Smooth muscle cell (in vitro differentiated cells): ENCODE measurements at regions not wholly inside any gene's neighbourhood (a gene's known extent, or its start where the extent isn't known, plus 50 kb on each side); places are given as distances from the start of the nearest gene placed in this dataset.

ENCODE experiments used
- DNase-seq: peaks from one replicate; lab custom pipeline; 2025; ENCODE audit not compliant: unreplicated experiment; lab: John Stamatoyannopoulos, UW
- H2AFZ ChIP-seq: fragments of 200-600 bp; sonication (generic); 2 replicates; pipeline ENCODE4 v1.6.0; 2016; ENCODE audit warnings: antibody characterized with exemption, low read depth, mild to moderate bottlenecking
- H3F3A ChIP-seq: fragments of 200-600 bp; sonication (generic); 2 replicates; pipeline ENCODE4 v1.6.0; 2017; ENCODE audit warnings: antibody characterized with exemption, low read depth
- H3K27ac ChIP-seq: fragments of 200-600 bp; sonication (generic); 2 replicates; pipeline ENCODE4 v1.5.1; 2016; ENCODE audit warnings: low read depth, mild to moderate bottlenecking
- H3K27me3 ChIP-seq: fragments of 200-600 bp; sonication (generic); 2 replicates; pipeline ENCODE4 v1.6.1; 2016; ENCODE audit warnings: low read depth, mild to moderate bottlenecking
- H3K36me3 ChIP-seq: fragments of 200-600 bp; sonication (generic); 2 replicates; pipeline ENCODE4 v1.5.1; 2016; ENCODE audit warnings: low read depth
- H3K4me1 ChIP-seq: fragments of 200-600 bp; sonication (generic); 2 replicates; pipeline ENCODE4 v1.5.1; 2016; ENCODE audit warnings: low read depth
- H3K4me2 ChIP-seq: fragments of 200-600 bp; sonication (generic); 2 replicates; pipeline ENCODE4 v1.6.0; 2016; ENCODE audit warnings: mild to moderate bottlenecking
- H3K4me3 ChIP-seq: fragments of 200-600 bp; sonication (generic); 2 replicates; pipeline ENCODE4 v1.5.1; 2016; ENCODE audit warnings: mild to moderate bottlenecking
- H3K79me2 ChIP-seq: fragments of 200-600 bp; sonication (generic); 2 replicates; pipeline ENCODE4 v1.6.0; 2016; ENCODE audit warnings: low read depth, mild to moderate bottlenecking
- H3K9ac ChIP-seq: fragments of 200-600 bp; sonication (generic); 2 replicates; pipeline ENCODE4 v1.6.0; 2016; ENCODE audit warnings: low read depth
- H3K9me3 ChIP-seq: fragments of 200-600 bp; sonication (generic); replicated peaks from 2 replicates; pipeline ENCODE4 v1.5.1; 2016; ENCODE audit warnings: low read depth
- H4K20me1 ChIP-seq: fragments of 200-600 bp; sonication (generic); 2 replicates; pipeline ENCODE4 v1.6.0; 2016; ENCODE audit warnings: low read depth
- WGBS: methylation state at CpG from one replicate; pipeline ENCODE4 v1.1.7; 2016; ENCODE audit warnings: low lambda C conversion rate; 5-methylcytosine and 5-hydroxymethylcytosine counted together
- TF ChIP-seq, protein P1 (sequence below): fragments of 200-600 bp; sonication (generic); IDR thresholded peaks from 2 replicates; pipeline ENCODE4 v1.5.1; 2017; ENCODE audit warnings: borderline replicate concordance, mild to moderate bottlenecking, antibody characterized with exemption; ENCODE audit not compliant: insufficient read depth, poor library complexity, severe bottlenecking

DNA sequence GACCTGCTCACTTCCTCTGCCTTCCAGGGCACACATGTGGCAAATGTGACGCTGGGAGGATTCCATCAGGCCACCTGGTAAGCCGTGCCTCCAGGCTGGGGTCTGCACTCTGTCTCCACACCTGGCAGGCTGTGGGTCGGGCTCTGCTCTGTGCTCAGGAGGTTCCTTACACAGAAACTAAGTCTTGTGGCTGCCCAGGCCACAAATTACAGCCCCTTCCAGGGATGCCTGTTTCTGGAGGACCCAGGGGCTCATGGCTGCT, 58.2 kb downstream of the RMI2 start:
- Histone ChIP-seq H3K36me3 (no peaks in the 10 kb centered on the region), H3K4me2 (no peak overlapping the region), H3K9me3 (no peaks in the 10 kb centered on the region), H3K27me3 (no peaks in the 10 kb centered on the region), H3K27ac (no peak overlapping the region), H3K4me3 (no peak overlapping the region), H3K4me1 (no peaks in the 10 kb centered on the region), H3K79me2 (no peaks in the 10 kb centered on the region), H3K9ac (no peak overlapping the region), H2AFZ (no peak overlapping the region), H4K20me1 (no peaks in the 10 kb centered on the region), H3F3A (no peaks in the 10 kb centered on the region)
- DNase-seq = no peak
- TF ChIP-seq, protein P1, sequence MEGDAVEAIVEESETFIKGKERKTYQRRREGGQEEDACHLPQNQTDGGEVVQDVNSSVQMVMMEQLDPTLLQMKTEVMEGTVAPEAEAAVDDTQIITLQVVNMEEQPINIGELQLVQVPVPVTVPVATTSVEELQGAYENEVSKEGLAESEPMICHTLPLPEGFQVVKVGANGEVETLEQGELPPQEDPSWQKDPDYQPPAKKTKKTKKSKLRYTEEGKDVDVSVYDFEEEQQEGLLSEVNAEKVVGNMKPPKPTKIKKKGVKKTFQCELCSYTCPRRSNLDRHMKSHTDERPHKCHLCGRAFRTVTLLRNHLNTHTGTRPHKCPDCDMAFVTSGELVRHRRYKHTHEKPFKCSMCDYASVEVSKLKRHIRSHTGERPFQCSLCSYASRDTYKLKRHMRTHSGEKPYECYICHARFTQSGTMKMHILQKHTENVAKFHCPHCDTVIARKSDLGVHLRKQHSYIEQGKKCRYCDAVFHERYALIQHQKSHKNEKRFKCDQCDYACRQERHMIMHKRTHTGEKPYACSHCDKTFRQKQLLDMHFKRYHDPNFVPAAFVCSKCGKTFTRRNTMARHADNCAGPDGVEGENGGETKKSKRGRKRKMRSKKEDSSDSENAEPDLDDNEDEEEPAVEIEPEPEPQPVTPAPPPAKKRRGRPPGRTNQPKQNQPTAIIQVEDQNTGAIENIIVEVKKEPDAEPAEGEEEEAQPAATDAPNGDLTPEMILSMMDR = no peak
- 83% methylated on average over 3 of the region's 3 CpGs for WGBS

DNA sequence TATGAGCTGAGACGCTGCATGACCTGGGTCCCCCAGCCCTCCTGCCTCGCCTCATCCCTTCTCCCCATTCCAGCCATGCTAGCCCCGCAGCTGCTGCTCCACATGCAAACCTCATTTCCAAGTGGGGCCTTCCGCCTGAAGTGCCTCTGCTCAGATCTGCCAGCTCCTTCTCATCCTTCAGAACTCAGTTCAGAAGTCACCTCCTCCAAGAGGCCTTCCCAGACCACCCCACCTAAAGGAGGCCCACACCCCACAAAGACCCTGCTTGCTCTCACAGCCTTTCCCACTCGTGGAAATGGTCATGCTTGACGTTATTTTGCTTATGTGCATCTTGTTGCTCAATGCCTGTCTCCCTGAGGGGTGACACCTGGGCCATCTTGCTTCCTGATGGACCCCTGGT, 58.7 kb downstream of the RMI2 start:
- H3K9ac ChIP-seq = no peak overlapping the region
- H3K79me2 ChIP-seq = no peaks in the 10 kb centered on the region
- 89% methylated on average over 6 of the region's 6 CpGs for WGBS
- no peaks in the 10 kb centered on the region for H3K27me3 ChIP-seq
- no peaks in the 10 kb centered on the region for H4K20me1 ChIP-seq
- H3K4me2 ChIP-seq = no peak overlapping the region
- no peak overlapping the region for H3K4me3 ChIP-seq
- H3F3A ChIP-seq = no peaks in the 10 kb centered on the region
- no peak overlapping the region for H2AFZ ChIP-seq
- DNase-seq = no peak
- H3K27ac ChIP-seq = no peak overlapping the region
- no peaks in the 10 kb centered on the region for H3K4me1 ChIP-seq
- TF ChIP-seq, protein P1 = no peak
- H3K36me3 ChIP-seq = no peaks in the 10 kb centered on the region
- no peaks in the 10 kb centered on the region for H3K9me3 ChIP-seq

DNA sequence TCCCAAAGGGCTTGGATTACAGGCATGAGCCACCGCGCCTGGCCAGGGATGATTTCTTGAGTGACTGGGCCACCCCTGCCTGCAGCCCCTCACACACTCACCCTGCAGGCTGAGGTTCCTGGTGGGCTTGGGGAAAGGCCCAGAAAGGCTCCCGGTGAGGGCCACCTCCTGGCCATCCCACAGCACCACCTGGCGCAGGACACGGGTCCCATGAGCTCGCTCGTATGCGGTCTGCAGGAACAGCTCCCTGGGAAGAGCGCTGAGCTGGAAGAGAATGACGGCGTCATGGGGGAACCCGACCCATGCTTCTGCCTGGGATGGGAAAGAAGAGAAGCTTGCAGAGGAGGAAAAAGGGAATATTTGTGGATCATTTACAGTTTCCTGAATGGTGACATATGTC, 59.3 kb downstream of the RMI2 start:
- Histone ChIP-seq H3K9ac (no peak overlapping the region), H3K4me1 (no peaks in the 10 kb centered on the region), H3K9me3 (no peaks in the 10 kb centered on the region), H3K79me2 (no peaks in the 10 kb centered on the region), H3F3A (no peaks in the 10 kb centered on the region), H3K4me3 (no peak overlapping the region), H3K27ac (no peak overlapping the region), H3K4me2 (no peak overlapping the region), H3K36me3 (no peaks in the 10 kb centered on the region), H4K20me1 (no peaks in the 10 kb centered on the region), H3K27me3 (no peaks in the 10 kb centered on the region), H2AFZ (no peak overlapping the region)
- WGBS = 91% methylated on average over 12 of the region's 12 CpGs
- DNase-seq = no peak
- TF ChIP-seq, protein P1 = no peak

DNA sequence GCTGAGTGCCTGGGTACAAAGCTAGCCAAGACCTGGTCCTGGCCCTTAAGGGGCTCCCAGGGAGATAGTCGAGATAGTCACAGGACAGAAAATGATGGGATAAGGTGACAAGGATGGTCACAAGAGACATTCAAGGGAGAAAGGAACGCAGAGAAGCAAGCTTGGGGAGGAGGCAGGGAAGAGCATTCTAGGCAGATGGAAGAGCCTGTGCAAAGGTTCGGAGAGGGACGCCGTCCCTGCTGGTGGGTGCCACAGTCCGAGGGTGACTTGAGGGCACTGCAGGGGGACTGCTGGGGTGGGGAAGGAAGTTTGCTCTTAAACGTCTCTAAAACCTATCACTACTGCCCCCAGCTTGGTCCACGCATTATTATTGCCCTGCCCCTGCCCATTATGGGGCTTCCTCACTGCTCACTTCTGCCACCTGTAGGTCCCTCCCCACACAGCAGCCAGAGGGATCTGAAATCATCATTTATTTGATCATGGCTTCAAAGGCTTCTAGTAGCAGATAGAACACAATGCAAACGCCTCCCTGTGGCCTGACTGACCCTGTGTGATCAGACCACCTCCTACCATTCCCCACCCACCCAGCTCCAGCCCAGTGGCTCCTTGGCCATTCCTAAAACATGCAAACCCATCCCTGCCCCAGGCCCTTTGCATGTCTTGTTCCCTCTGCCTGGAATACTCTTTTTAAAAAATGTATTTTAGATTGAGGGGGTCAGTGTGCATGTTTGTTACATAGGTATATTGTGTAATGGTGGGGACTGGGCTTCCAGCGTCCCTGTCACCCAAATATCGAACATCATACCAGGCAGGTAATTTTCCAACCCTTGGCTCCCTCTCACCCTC, 60.3 kb downstream of the RMI2 start:
- Histone ChIP-seq H3K79me2 (no peaks in the 10 kb centered on the region), H3K9ac (no peak overlapping the region), H3K4me2 (no peak overlapping the region), H4K20me1 (no peaks in the 10 kb centered on the region), H3K27me3 (no peaks in the 10 kb centered on the region), H3K4me1 (no peaks in the 10 kb centered on the region), H3F3A (no peaks in the 10 kb centered on the region), H3K4me3 (no peak overlapping the region), H2AFZ (no peak overlapping the region), H3K9me3 (no peaks in the 10 kb centered on the region), H3K36me3 (no peaks in the 10 kb centered on the region), H3K27ac (no peak overlapping the region)
- DNase-seq = no peak
- WGBS = 71% methylated on average over 11 of the region's 11 CpGs
- TF ChIP-seq, protein P1 = peak; percentile 47
